IMR-90 (cell line): ENCODE measurements at regions not wholly inside any gene's neighbourhood (a gene's known extent, or its start where the extent isn't known, plus 50 kb on each side); places are given as distances from the start of the nearest gene placed in this dataset.

Experiments
- ATAC-seq: fragments of 200-7000 bp; cut with Tn5 transposase; 2 replicates; pipeline ENCODE4 v1.9.1; 2020; ENCODE audit warnings: low read depth, mild to moderate bottlenecking, moderate library complexity
- BruUV-seq: library from RNA; stranded (reverse); fragments of 400-500 nt; replicated peaks from 2 replicates; lab custom pipeline; 2021; lab: Mats Ljungman, UMichigan
- CTCF ChIA-PET: fragments of 300-600 bp; formaldehyde crosslinking; extraction: SDS; loops from one replicate; lab custom pipeline; 2021; ENCODE audit warnings: antibody characterized with exemption; lab: Yijun Ruan, JAX
- POLR2A ChIA-PET: fragments of 300-600 bp; sonication (Branson Sonifier 250); formaldehyde crosslinking; loops from one replicate; lab custom pipeline; 2022; ENCODE audit warnings: antibody characterized with exemption; ENCODE audit not compliant: unreplicated experiment; lab: Charles Lee
- DNase-seq: peaks from one replicate; pipeline ENCODE4 v3.0.0; 2013
- H2AFZ ChIP-seq: replicated peaks from 2 replicates; pipeline ENCODE3; 2013; ENCODE audit warnings: low read length, mild to moderate bottlenecking; ENCODE audit not compliant: poor library complexity
- H2AK5ac ChIP-seq: 2 replicates; pipeline ENCODE4 v1.6.1; 2013; ENCODE audit warnings: low read depth, low read length, inconsistent platforms
- H2AK9ac ChIP-seq: replicated peaks from 2 replicates; pipeline ENCODE3; 2013; ENCODE audit warnings: mild to moderate bottlenecking, low read depth, low read length, moderate library complexity; ENCODE audit not compliant: poor library complexity
- H2BK120ac ChIP-seq: 2 replicates; pipeline ENCODE4 v1.6.1; 2013; ENCODE audit warnings: low read depth, low read length, inconsistent platforms
- H2BK15ac ChIP-seq: 3 replicates; pipeline ENCODE4 v1.6.1; 2013; ENCODE audit warnings: low read depth, low read length, inconsistent platforms
- H2BK20ac ChIP-seq: 2 replicates; pipeline ENCODE4 v1.6.1; 2013; ENCODE audit warnings: low read depth, mild to moderate bottlenecking, inconsistent platforms, low read length, moderate library complexity
- H2BK5ac ChIP-seq: 2 replicates; pipeline ENCODE4 v1.6.1; 2013; ENCODE audit warnings: mild to moderate bottlenecking, low read depth, low read length, inconsistent platforms; ENCODE audit not compliant: poor library complexity, severe bottlenecking
- H3K14ac ChIP-seq: replicated peaks from 2 replicates; pipeline ENCODE4 v1.6.1; 2013; ENCODE audit warnings: low read depth, low read length, inconsistent platforms
- H3K18ac ChIP-seq: 2 replicates; pipeline ENCODE4 v1.6.1; 2013; ENCODE audit warnings: low read depth, low read length, control low read depth
- H3K23ac ChIP-seq: 2 replicates; pipeline ENCODE4 v1.6.1; 2013; ENCODE audit warnings: low read depth, low read length, inconsistent platforms
- H3K27ac ChIP-seq: 2 replicates; pipeline ENCODE4 v1.5.1; 2013; ENCODE audit warnings: mild to moderate bottlenecking, control low read depth, low read length; ENCODE audit not compliant: insufficient read depth
- H3K27me3 ChIP-seq: 2 replicates; pipeline ENCODE4 v1.6.1; 2013; ENCODE audit warnings: low read length; ENCODE audit not compliant: control insufficient read depth, insufficient read depth
- H3K36me3 ChIP-seq: 2 replicates; pipeline ENCODE4 v1.6.1; 2013; ENCODE audit warnings: low read length, mixed read lengths; ENCODE audit not compliant: control insufficient read depth, insufficient read depth
- H3K4ac ChIP-seq: 2 replicates; pipeline ENCODE4 v1.6.1; 2013; ENCODE audit warnings: low read depth, low read length, inconsistent platforms
- H3K4me1 ChIP-seq: 2 replicates; pipeline ENCODE4 v1.6.1; 2013; ENCODE audit warnings: low read length, mixed read lengths; ENCODE audit not compliant: control insufficient read depth, insufficient read depth
- H3K4me2 ChIP-seq: 2 replicates; pipeline ENCODE4 v1.6.1; 2013; ENCODE audit warnings: low read depth, mild to moderate bottlenecking, control low read depth, low read length, moderate library complexity
- H3K4me3 ChIP-seq: 2 replicates; pipeline ENCODE4 v1.5.1; 2013; ENCODE audit warnings: low read depth, mild to moderate bottlenecking, control low read depth, low read length, moderate library complexity; ENCODE audit not compliant: insufficient read depth
- H3K56ac ChIP-seq: 2 replicates; pipeline ENCODE4 v1.6.1; 2013; ENCODE audit warnings: low read length, inconsistent platforms; ENCODE audit not compliant: insufficient read depth; ENCODE audit errors: extremely low read depth
- H3K79me1 ChIP-seq, 2 experiments: 2 replicates each; pipeline ENCODE4 v1.6.1; 2013; ENCODE audit warnings: low read length in 2 of 2, inconsistent platforms in 1 of 2, low read depth in 1 of 2
- H3K9ac ChIP-seq: 2 replicates; pipeline ENCODE4 v1.6.1; 2013; ENCODE audit warnings: low read depth, low read length, control low read depth
- H3K9me1 ChIP-seq: 2 replicates; pipeline ENCODE4 v1.6.1; 2013; ENCODE audit warnings: low read length, inconsistent platforms; ENCODE audit not compliant: insufficient read depth
- H3K9me3 ChIP-seq: 2 replicates; pipeline ENCODE4 v1.6.1; 2013; ENCODE audit warnings: low read length; ENCODE audit not compliant: control insufficient read depth, insufficient read depth
- H4K20me1 ChIP-seq: 2 replicates; pipeline ENCODE4 v1.6.1; 2013; ENCODE audit warnings: low read length, inconsistent platforms; ENCODE audit not compliant: insufficient read depth
- H4K5ac ChIP-seq: 2 replicates; pipeline ENCODE4 v1.6.1; 2013; ENCODE audit warnings: mild to moderate bottlenecking, low read depth, low read length, control low read depth
- H4K8ac ChIP-seq, 2 experiments: 2 replicates each; pipeline ENCODE4 v1.6.1; 2013; ENCODE audit warnings: low read depth in 2 of 2, low read length in 2 of 2, control low read depth in 1 of 2, inconsistent platforms in 1 of 2
- H4K91ac ChIP-seq: 2 replicates; pipeline ENCODE4 v1.6.1; 2013; ENCODE audit warnings: low read depth, low read length, inconsistent platforms; ENCODE audit not compliant: insufficient read depth
- CHD1 ChIP-seq: IDR thresholded peaks from 2 replicates; pipeline ENCODE4 v1.6.1; 2012; ENCODE audit warnings: low read depth, low read length, improper control_type of control experiment
- MAFK ChIP-seq: IDR thresholded peaks from 2 replicates; pipeline ENCODE4 v1.6.1; 2012; ENCODE audit warnings: low read depth, low read length, improper control_type of control experiment
- NFE2L2 ChIP-seq: fragments of 150-350 bp; IDR thresholded peaks from 2 replicates; pipeline ENCODE4 v1.6.1; 2016; ENCODE audit warnings: low read depth, mild to moderate bottlenecking, low read length
- RAD21 ChIP-seq: IDR thresholded peaks from 2 replicates; pipeline ENCODE4 v1.6.1; 2012; ENCODE audit warnings: low read length, improper control_type of control experiment
- RFX5 ChIP-seq: IDR thresholded peaks from 2 replicates; pipeline ENCODE4 v1.8.0; 2012; ENCODE audit warnings: low read depth, mild to moderate bottlenecking, low read length, moderate library complexity
- USF2 ChIP-seq: fragments of 150-350 bp; IDR thresholded peaks from 2 replicates; pipeline ENCODE4 v1.6.1; 2017; ENCODE audit warnings: mild to moderate bottlenecking, antibody characterized with exemption, low read length, low read depth
- dilution Hi-C: fragments of 300-500 bp; cut with HindIII; formaldehyde crosslinking; loops from one replicate; pipeline ENCODE4 v1.14.3; 2018; ENCODE audit warnings: low sequenced_read_pairs; ENCODE audit not compliant: unreplicated experiment
- in situ Hi-C: fragments of 300-500 bp; cut with MboI; formaldehyde crosslinking; loops from 3 replicates; pipeline ENCODE4 v1.14.3; 2019; ENCODE audit warnings: low sequenced_read_pairs, inconsistent platforms, mixed read lengths
- intact Hi-C: fragments of 100-400 bp; cut with micrococcal nuclease; formaldehyde crosslinking; loops from 2 replicates; pipeline ENCODE4 v1.10.0; 2022

- H3K9me3 ChIP-seq, result no peaks in the 10 kb centered on the region
- no peak overlapping the region for H3K23ac ChIP-seq
- in situ Hi-C loops (no loop called here), dilution Hi-C loops (no loop called here), intact Hi-C loops (no loop called here)
- H4K20me1 ChIP-seq, result no peaks in the 10 kb centered on the region
- ChIA-PET CTCF (no interaction called here), POLR2A (no interaction called here)
- no peak overlapping the region for H4K5ac ChIP-seq
- no peak overlapping the region for H4K91ac ChIP-seq
- no peak overlapping the region for H3K56ac ChIP-seq
- H3K4me1 ChIP-seq, result peaks cover 3% of the 10 kb centered on the region
- no peak overlapping the region for H3K4me3 ChIP-seq
- no peak overlapping the region for H2BK120ac ChIP-seq
- no peak overlapping the region for H2BK15ac ChIP-seq
- H3K4me2 ChIP-seq, result no peak overlapping the region
- H3K27ac ChIP-seq, result no peak overlapping the region
- no peaks in the 10 kb centered on the region for H3K36me3 ChIP-seq
- no peak overlapping the region for H2AK9ac ChIP-seq
- no peak for ATAC-seq
- no peaks in the 10 kb centered on the region for H3K79me1 ChIP-seq
- H3K4ac ChIP-seq, result no peak overlapping the region
- DNase-seq, result no peak
- H3K18ac ChIP-seq, result no peak overlapping the region
- H3K14ac ChIP-seq, result no peak overlapping the region
- H3K9me1 ChIP-seq, result no peaks in the 10 kb centered on the region
- H2BK20ac ChIP-seq, result no peak overlapping the region
- no TSS peak for BruUV-seq
- H2AFZ ChIP-seq, result no peak overlapping the region
- no peak overlapping the region for H2BK5ac ChIP-seq
- H3K9ac ChIP-seq, result no peak overlapping the region
- H3K27me3 ChIP-seq, result peaks cover 7% of the 10 kb centered on the region
- no peak overlapping the region for H4K8ac ChIP-seq
- TF ChIP-seq RAD21 (no peak), MAFK (no peak), USF2 (no peak), NFE2L2 (no peak), CHD1 (no peak), RFX5 (no peak)
- H2AK5ac ChIP-seq, result no peak overlapping the region
These were observed 170.1 kb downstream of the CD83 start for GRCh38 chr6:14287707-14288106.
